ENCODE measurements at regions not wholly inside any gene's neighbourhood (a gene's known extent, or its start where the extent isn't known, plus 50 kb on each side); places are given as distances from the start of the nearest gene placed in this dataset.

GRCh38 chr6:139912735-139913400 lies 538.4 kb upstream of the CITED2 start:
- H3K4me1 ChIP-seq: no peaks in the 10 kb centered on the region
- no peak for DNase-seq
- H3K27me3 ChIP-seq (ENCODE audit: low read depth): no peaks in the 10 kb centered on the region
- H3K9me3 ChIP-seq (replicated peaks): no peaks in the 10 kb centered on the region
- no peak for TF ChIP-seq CTCF (IDR thresholded peaks at IDR 0.05; ENCODE audit: borderline replicate concordance)
- H3K27ac ChIP-seq (replicated peaks): no peak overlapping the region
- intact Hi-C loops (cut with micrococcal nuclease): no loop called here
- H3K4me3 ChIP-seq: no peak overlapping the region
- no peaks in the 10 kb centered on the region for H3K36me3 ChIP-seq

- no peaks in the 10 kb centered on the region for H3K27me3 ChIP-seq (ENCODE audit: low read depth)
- H3K9me3 ChIP-seq (replicated peaks): no peaks in the 10 kb centered on the region
- no peak overlapping the region for H3K4me3 ChIP-seq
- no peak overlapping the region for H3K27ac ChIP-seq (replicated peaks)
- H3K4me1 ChIP-seq: peaks cover 10% of the 10 kb centered on the region
- no peaks in the 10 kb centered on the region for H3K36me3 ChIP-seq
- TF ChIP-seq CTCF (IDR thresholded peaks at IDR 0.05; ENCODE audit: borderline replicate concordance): no peak
- intact Hi-C loops (cut with micrococcal nuclease): no loop called here
- no peak for DNase-seq
Measured at GRCh38 chr6:139909992-139910391, 535.5 kb upstream of the CITED2 start.

DNA sequence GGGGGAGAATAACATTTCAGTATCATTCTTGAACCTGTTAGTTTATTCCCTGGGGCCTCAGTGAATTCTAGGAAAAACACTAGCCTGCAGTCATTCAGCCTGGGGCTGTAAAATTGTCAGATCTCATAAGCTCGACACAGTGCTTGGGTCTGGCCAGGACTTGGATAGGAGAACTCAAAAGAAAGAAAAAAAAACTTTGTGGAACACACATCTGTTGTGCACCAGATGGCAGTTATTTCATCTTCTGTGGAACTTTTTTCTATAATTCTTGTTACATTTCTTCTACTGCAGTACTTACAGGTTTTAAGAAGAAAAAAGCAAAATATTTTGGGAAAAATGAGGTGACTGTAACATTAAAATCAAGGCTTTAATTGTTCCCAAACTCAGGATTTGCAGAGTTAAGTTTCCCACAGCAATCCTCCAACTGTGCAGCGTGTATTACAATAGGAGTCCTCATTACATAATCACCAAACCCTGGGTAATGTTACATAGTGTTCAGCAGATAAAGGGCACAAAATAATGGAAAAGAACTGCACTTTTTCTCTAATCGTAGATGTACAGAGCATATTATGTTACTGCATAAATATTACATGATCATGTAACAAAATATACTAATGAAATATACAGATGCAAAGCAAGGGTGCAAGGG lies 531.1 kb upstream of the CITED2 start:
- DNase-seq: no peak
- no peak overlapping the region for H3K27ac ChIP-seq (replicated peaks)
- no peaks in the 10 kb centered on the region for H3K9me3 ChIP-seq (replicated peaks)
- H3K4me1 ChIP-seq: peaks cover 12% of the 10 kb centered on the region
- TF ChIP-seq CTCF (IDR thresholded peaks at IDR 0.05; ENCODE audit: borderline replicate concordance): no peak
- H3K4me3 ChIP-seq: no peak overlapping the region
- intact Hi-C loops (cut with micrococcal nuclease): no loop called here
- no peaks in the 10 kb centered on the region for H3K36me3 ChIP-seq
- no peaks in the 10 kb centered on the region for H3K27me3 ChIP-seq (ENCODE audit: low read depth)

GRCh38 chr6:139904568-139904967 lies 530.1 kb upstream of the CITED2 start:
- no peak overlapping the region for H3K4me3 ChIP-seq
- intact Hi-C loops (cut with micrococcal nuclease): no loop called here
- H3K9me3 ChIP-seq (replicated peaks): no peaks in the 10 kb centered on the region
- peaks cover 12% of the 10 kb centered on the region for H3K4me1 ChIP-seq
- H3K36me3 ChIP-seq: no peaks in the 10 kb centered on the region
- DNase-seq: no peak
- TF ChIP-seq CTCF (IDR thresholded peaks at IDR 0.05; ENCODE audit: borderline replicate concordance): no peak
- H3K27me3 ChIP-seq (ENCODE audit: low read depth): no peaks in the 10 kb centered on the region
- H3K27ac ChIP-seq (replicated peaks): no peak overlapping the region

DNA sequence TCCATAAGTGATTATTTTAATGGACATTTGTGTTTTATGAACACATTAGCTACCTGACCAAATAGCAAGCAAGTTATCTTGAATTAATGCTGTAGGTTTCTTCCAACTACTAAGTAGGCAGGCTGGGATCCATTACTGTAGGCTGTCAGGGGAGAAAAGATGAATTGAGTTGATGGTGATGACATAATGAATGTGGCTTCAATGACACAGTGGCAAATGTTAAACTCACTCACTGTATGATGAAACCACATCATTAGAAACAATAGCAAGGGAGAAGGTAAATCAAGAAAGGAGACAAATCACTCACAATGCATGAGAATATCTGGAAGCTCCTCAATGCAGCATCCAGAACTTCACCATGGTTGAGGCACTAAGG lies 529.7 kb upstream of the CITED2 start:
- Histone ChIP-seq H3K9me3 (replicated peaks) (no peaks in the 10 kb centered on the region), H3K4me3 (no peak overlapping the region), H3K27ac (replicated peaks) (no peak overlapping the region), H3K4me1 (peaks cover 12% of the 10 kb centered on the region), H3K27me3 (ENCODE audit: low read depth) (no peaks in the 10 kb centered on the region), H3K36me3 (no peaks in the 10 kb centered on the region)
- no peak for TF ChIP-seq CTCF (IDR thresholded peaks at IDR 0.05; ENCODE audit: borderline replicate concordance)
- DNase-seq: no peak
- intact Hi-C loops (cut with micrococcal nuclease): no loop called here
